ENCODE measurements at regions not wholly inside any gene's neighbourhood (a gene's known extent, or its start where the extent isn't known, plus 50 kb on each side); places are given as distances from the start of the nearest gene placed in this dataset.
A peak's percentile ranks its signal among the peaks of the same experiment; 100 is the strongest.
"Not testable (repeated sequence)": the region's sequence is repeated elsewhere in the genome, so short reads cannot be mapped to it uniquely, and the experiment has no call there.

DNA sequence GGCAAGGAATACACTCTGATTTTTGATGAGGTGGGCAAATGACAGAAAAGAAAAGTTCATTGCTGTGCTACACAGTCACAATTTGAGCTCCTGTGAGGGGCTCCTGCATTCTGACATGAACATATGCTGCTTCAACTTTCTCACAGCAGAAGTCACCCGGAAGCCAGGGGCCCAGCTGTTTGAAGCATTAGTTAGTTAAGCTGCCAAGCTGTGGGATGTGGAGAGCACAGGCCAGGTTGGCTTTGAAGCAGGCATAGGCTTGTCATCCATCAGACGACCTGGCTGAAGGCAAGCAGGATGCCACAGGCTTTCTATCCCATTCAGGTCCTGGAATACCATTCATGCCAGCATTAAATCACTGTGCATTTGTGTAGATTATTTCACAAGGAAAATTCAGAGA is 63.1 kb downstream of the MTNR1B start:
- Histone ChIP-seq H3K4me3 (no peak overlapping the region), H3K9me3 (ENCODE audit: low read depth, low read length) (no peaks in the 10 kb centered on the region), H3K27ac (no peak overlapping the region), H3K9ac (ENCODE audit: insufficient read length) (no peak overlapping the region), H3K36me3 (ENCODE audit: insufficient read depth, low read length) (no peaks in the 10 kb centered on the region)
- TF ChIP-seq FOXP2 (optimal IDR thresholded peaks at IDR 0.05; ENCODE audit: control extremely low read depth, extremely low read length, insufficient read depth): no peak
- no peak for TF ChIP-seq POLR2AphosphoS5 (IDR thresholded peaks at IDR 0.05; ENCODE audit: borderline replicate concordance, low read depth, low read length)
- TF ChIP-seq EZH2 (IDR thresholded peaks at IDR 0.05): no peak
- no peak for DNase-seq (ENCODE audit: low read depth, low spot score)

DNA sequence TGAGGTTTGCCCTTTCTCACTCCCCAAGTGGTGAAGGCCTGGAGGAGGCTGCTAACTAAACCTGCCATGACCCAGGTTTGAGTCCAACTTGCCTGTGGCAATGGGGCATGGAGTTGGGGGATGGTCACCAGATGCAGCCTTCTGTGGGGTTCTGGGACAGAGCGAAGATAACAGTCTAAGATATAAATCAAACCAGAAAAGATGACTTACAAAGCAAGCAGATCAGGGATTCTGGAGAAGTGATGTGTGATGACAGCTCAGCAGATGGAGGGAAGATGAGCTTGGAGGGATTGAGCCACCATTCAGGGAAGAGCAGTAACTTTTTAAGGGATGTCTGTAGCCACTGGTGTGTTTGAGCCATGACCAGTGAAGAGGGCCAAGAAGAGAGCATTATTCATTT is 63.6 kb downstream of the MTNR1B start:
- Histone ChIP-seq H3K4me3 (no peak overlapping the region), H3K9ac (ENCODE audit: insufficient read length) (no peak overlapping the region), H3K9me3 (ENCODE audit: low read depth, low read length) (no peaks in the 10 kb centered on the region), H3K36me3 (ENCODE audit: insufficient read depth, low read length) (no peaks in the 10 kb centered on the region), H3K27ac (no peak overlapping the region)
- no peak for TF ChIP-seq FOXP2 (optimal IDR thresholded peaks at IDR 0.05; ENCODE audit: control extremely low read depth, extremely low read length, insufficient read depth)
- TF ChIP-seq EZH2 (IDR thresholded peaks at IDR 0.05): no peak
- no peak for TF ChIP-seq POLR2AphosphoS5 (IDR thresholded peaks at IDR 0.05; ENCODE audit: borderline replicate concordance, low read depth, low read length)
- no peak for DNase-seq (ENCODE audit: low read depth, low spot score)

DNA sequence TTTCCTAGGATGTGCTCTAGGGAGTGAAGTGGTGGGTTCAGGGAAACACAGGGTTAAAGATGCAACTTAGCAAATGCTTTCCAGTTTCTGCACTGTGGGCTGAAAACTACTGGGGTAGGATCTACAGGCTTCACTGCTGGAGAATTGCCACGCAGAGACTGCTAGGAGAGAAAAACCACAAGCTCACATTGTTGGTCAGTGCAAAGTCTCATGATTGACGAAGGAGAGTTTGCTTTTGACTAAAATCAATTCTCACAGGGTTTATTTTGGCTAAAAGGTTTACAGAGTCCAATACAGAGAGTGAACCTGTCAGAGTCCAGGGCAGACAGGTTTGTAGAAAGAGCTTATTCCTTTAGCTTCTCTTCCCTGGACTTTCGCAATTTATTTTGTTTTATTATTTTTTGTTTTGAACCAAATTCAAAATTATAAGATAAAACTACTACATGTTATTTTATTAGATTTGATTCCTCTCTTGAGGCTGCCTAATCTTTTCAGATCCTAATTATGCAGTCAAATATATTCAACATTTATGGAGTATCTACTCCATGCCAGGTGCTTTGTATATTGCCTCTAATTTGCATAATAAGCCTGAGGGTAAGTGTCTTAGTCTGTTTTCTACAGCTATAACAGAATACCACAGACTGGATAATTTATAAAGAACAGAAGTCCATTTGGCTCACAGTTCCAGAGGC is 64.7 kb downstream of the MTNR1B start:
- DNase-seq (ENCODE audit: low read depth, low spot score): peak; percentile 22
- H3K27ac ChIP-seq: no peak overlapping the region
- H3K4me3 ChIP-seq: peak overlapping the region; percentile 23; the same call in 1 of the 2 replicates
- H3K9ac ChIP-seq (ENCODE audit: insufficient read length): no peak overlapping the region
- H3K9me3 ChIP-seq (ENCODE audit: low read depth, low read length): no peaks in the 10 kb centered on the region
- TF ChIP-seq POLR2AphosphoS5 (IDR thresholded peaks at IDR 0.05; ENCODE audit: borderline replicate concordance, low read depth, low read length) (no peak), FOXP2 (optimal IDR thresholded peaks at IDR 0.05; ENCODE audit: control extremely low read depth, extremely low read length, insufficient read depth) (no peak), EZH2 (IDR thresholded peaks at IDR 0.05) (no peak)
- no peaks in the 10 kb centered on the region for H3K36me3 ChIP-seq (ENCODE audit: insufficient read depth, low read length)

DNA sequence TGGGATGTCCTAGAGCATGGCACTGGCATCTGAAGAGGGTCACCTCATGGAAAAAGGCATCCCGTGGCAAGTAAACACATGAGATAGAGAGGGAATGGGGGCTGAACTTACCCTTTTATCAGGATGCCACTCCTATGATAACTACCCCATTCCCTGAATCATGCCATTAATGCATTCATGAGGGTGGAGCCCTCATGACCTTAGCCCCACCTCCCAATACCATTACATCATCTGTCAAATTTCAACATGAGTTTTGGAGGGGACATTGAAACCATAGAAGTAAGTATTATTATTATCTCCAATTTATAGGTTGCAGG is 65.2 kb downstream of the MTNR1B start:
- H3K4me3 ChIP-seq: no peak overlapping the region
- no peak for DNase-seq (ENCODE audit: low read depth, low spot score)

DNA sequence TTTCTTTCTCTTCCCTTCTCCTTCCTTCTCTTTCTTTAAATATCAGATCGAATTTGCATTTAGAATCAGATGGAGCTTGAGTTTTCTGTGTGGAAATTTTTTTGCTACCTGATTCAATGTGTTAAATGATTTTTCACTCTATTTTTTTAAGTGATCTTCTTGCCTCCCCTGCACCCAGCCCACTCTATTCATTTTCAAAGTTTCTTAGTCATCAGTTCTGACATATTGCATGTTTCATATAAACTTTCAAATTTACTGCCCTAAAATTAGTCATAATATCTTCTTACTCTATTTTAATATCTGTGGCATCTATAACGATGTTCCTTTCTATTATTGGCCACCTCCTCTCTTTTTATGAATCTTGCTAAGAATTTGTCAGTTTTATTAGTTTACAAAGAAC is 69.1 kb downstream of the MTNR1B start:
- DNase-seq (ENCODE audit: low read depth, low spot score): no peak
- H3K27ac ChIP-seq: no peak overlapping the region
- no peak overlapping the region for H3K9ac ChIP-seq (ENCODE audit: insufficient read length)
- no peaks in the 10 kb centered on the region for H3K9me3 ChIP-seq (ENCODE audit: low read depth, low read length)
- no peak overlapping the region for H3K4me3 ChIP-seq
- H3K36me3 ChIP-seq (ENCODE audit: insufficient read depth, low read length): no peaks in the 10 kb centered on the region
- no peak for TF ChIP-seq FOXP2 (optimal IDR thresholded peaks at IDR 0.05; ENCODE audit: control extremely low read depth, extremely low read length, insufficient read depth)
- TF ChIP-seq EZH2 (IDR thresholded peaks at IDR 0.05): no peak
- no peak for TF ChIP-seq POLR2AphosphoS5 (IDR thresholded peaks at IDR 0.05; ENCODE audit: borderline replicate concordance, low read depth, low read length)

More for the DNA sequence above, 65.2 kb downstream of the MTNR1B start:
- Histone ChIP-seq H3K9me3 (ENCODE audit: low read depth, low read length) (no peaks in the 10 kb centered on the region), H3K9ac (ENCODE audit: insufficient read length) (no peak overlapping the region), H3K27ac (no peak overlapping the region), H3K36me3 (ENCODE audit: insufficient read depth, low read length) (no peaks in the 10 kb centered on the region)
- TF ChIP-seq POLR2AphosphoS5 (IDR thresholded peaks at IDR 0.05; ENCODE audit: borderline replicate concordance, low read depth, low read length): no peak
- no peak for TF ChIP-seq FOXP2 (optimal IDR thresholded peaks at IDR 0.05; ENCODE audit: control extremely low read depth, extremely low read length, insufficient read depth)
- TF ChIP-seq EZH2 (IDR thresholded peaks at IDR 0.05): no peak

DNA sequence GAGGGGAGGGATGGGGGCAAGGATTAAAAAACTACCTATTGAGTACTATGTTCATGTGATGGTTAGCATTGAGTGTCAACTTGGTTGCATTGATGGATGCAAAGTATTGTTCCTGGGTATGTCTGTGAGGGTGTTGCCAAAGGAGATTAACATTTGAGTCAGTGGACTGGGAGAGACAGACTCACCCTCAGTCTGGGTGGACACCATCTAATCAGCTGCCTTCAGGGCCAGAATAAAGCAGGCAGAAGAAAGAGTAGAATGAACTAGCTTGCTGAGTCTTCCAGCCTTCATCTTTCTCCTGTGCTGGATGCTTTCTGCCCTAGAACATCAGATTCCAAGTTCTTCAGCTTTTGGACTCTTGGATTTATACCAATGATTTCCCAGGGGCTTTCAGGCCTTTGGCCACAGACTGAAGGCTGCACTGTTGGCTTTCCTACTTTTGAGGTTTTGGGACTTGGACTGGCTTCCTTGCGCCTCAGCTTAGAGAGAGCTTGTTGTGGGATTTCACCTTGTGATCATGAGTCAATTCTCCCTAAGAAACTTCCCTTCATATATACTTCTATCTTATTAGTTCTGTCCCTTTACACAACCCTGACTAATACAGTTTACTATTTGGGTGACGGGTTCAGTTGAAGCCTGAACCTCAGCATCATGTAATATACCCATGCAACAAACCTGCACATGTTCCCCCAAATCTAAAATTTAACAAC is 70.2 kb downstream of the MTNR1B start:
- TF ChIP-seq POLR2AphosphoS5 (IDR thresholded peaks at IDR 0.05; ENCODE audit: borderline replicate concordance, low read depth, low read length): no peak
- no peak for TF ChIP-seq FOXP2 (optimal IDR thresholded peaks at IDR 0.05; ENCODE audit: control extremely low read depth, extremely low read length, insufficient read depth)
- no peak for TF ChIP-seq EZH2 (IDR thresholded peaks at IDR 0.05)
- H3K9me3 ChIP-seq (ENCODE audit: low read depth, low read length): no peaks in the 10 kb centered on the region
- H3K4me3 ChIP-seq: no peak overlapping the region
- no peaks in the 10 kb centered on the region for H3K36me3 ChIP-seq (ENCODE audit: insufficient read depth, low read length)
- no peak overlapping the region for H3K27ac ChIP-seq
- H3K9ac ChIP-seq (ENCODE audit: insufficient read length): no peak overlapping the region
- no peak for DNase-seq (ENCODE audit: low read depth, low spot score)

DNA sequence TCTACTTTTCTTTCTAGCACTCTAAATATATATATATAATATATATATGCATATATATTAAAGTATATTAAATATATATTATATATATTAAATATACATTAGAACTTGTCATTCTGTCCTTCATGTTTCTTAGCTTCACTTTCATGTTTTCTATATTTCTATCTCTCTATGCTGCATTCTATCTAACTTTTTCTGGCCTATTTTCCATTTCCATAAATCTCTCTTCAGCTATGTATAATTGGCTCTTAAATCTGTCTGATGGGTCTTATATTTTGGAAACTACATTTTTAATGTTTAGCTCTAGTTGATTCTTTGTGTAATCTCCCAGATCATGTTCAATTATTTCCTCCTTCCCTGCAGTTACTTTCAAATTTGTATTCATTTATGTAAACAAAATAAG is 72.2 kb downstream of the MTNR1B start:
- TF ChIP-seq POLR2AphosphoS5 (IDR thresholded peaks at IDR 0.05; ENCODE audit: borderline replicate concordance, low read depth, low read length) (no peak), FOXP2 (optimal IDR thresholded peaks at IDR 0.05; ENCODE audit: control extremely low read depth, extremely low read length, insufficient read depth) (no peak), EZH2 (IDR thresholded peaks at IDR 0.05) (no peak)

DNA sequence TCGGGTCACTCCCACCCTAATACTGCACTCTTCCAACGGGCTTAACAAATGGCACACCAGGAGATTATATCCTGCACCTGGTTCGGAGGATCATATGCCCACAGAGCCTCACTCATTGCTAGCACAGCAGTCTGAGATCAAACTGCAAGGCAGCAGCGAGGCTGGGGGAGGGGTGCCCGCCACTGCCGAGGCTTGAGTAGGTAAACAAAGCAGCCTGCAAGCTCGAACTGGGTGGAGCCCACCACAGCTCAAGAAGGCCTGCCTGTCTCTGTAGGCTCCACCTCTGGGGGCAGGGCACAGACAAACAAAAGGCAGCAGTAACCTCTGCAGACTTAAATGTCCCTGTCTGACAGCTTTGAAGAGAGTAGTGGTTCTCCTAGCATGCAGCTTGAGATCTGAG is 73.7 kb downstream of the MTNR1B start:
- H3K4me3 ChIP-seq, H3K27ac ChIP-seq: not testable (repeated sequence)

More for the DNA sequence above, 72.2 kb downstream of the MTNR1B start:
- H3K9ac ChIP-seq (ENCODE audit: insufficient read length): no peak overlapping the region
- no peaks in the 10 kb centered on the region for H3K36me3 ChIP-seq (ENCODE audit: insufficient read depth, low read length)
- no peak overlapping the region for H3K4me3 ChIP-seq
- no peaks in the 10 kb centered on the region for H3K9me3 ChIP-seq (ENCODE audit: low read depth, low read length)
- no peak for DNase-seq (ENCODE audit: low read depth, low spot score)
- no peak overlapping the region for H3K27ac ChIP-seq

DNA sequence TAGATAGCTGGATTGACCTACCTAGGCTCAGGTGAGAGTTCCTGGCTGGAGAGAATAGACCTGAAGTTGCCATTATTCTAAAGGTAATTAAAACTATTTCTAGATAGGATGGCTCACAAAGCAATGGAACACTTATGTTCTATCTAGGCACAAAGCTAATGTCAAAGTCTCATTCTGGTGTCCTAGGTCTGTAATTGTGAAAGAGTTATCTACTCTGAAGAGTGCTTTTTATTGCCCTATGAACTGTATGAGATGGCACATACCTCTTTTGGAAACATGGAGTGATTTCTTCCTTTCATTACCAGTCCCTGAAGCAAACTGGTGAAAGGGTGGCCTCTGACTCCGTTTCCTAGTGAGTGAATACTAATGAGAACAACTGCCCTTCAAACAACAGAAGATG is 80.3 kb downstream of the MTNR1B start:
- no peak overlapping the region for H3K4me3 ChIP-seq
- no peak for DNase-seq (ENCODE audit: low read depth, low spot score)
- H3K27ac ChIP-seq: no peak overlapping the region
- no peaks in the 10 kb centered on the region for H3K9me3 ChIP-seq (ENCODE audit: low read depth, low read length)
- no peaks in the 10 kb centered on the region for H3K36me3 ChIP-seq (ENCODE audit: insufficient read depth, low read length)
- H3K9ac ChIP-seq (ENCODE audit: insufficient read length): no peak overlapping the region
- TF ChIP-seq POLR2AphosphoS5 (IDR thresholded peaks at IDR 0.05; ENCODE audit: borderline replicate concordance, low read depth, low read length) (no peak), FOXP2 (optimal IDR thresholded peaks at IDR 0.05; ENCODE audit: control extremely low read depth, extremely low read length, insufficient read depth) (no peak), EZH2 (IDR thresholded peaks at IDR 0.05) (no peak)

More for the DNA sequence above, 73.7 kb downstream of the MTNR1B start:
- DNase-seq (ENCODE audit: low read depth, low spot score); H3K9me3 ChIP-seq (ENCODE audit: low read depth, low read length); H3K9ac ChIP-seq (ENCODE audit: insufficient read length); H3K36me3 ChIP-seq (ENCODE audit: insufficient read depth, low read length): not testable (repeated sequence)
